CD4-positive, alpha-beta T cell treated with Interleukin-4 for 4 hours (primary cell): ENCODE measurements at regions not wholly inside any gene's neighbourhood (a gene's known extent, or its start where the extent isn't known, plus 50 kb on each side); places are given as distances from the start of the nearest gene placed in this dataset.
"Not testable (repeated sequence)": the region's sequence is repeated elsewhere in the genome, so short reads cannot be mapped to it uniquely, and the experiment has no call there.

Experiments used
- DNase-seq: peaks from one replicate; pipeline ENCODE4 v3.0.0-alpha.2; 2020

GRCh38 chr4:118505491-118505890 is 152.7 kb upstream of the PRSS12 start:
- not testable (repeated sequence) for DNase-seq

- DNase-seq: not testable (repeated sequence)
Observed at GRCh38 chr4:118512870-118513269, 160.1 kb upstream of the PRSS12 start.

GRCh38 chr4:118514332-118514731 is 161.5 kb upstream of the PRSS12 start:
- DNase-seq: not testable (repeated sequence)

GRCh38 chr4:118516107-118516506 is 163.3 kb upstream of the PRSS12 start:
- not testable (repeated sequence) for DNase-seq

DNA sequence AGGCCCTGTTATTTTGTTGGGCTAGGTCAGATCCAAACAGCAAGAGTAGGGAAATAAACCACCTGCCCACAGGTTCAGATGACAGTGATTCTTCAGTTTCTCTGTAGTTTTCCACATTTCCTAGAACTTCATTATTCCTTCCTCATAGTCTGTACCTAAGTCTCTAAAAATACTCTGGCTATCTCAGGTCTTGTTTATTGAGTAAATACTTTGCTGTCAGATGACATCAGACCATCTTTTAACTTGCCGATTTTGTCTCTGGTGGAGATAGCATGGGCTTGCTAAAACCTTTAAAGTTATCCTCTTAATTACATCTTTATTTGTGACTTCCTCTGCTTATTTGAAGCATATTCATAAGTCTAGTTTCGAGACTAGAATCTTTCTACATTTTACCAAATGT is 155.1 kb upstream of the METTL14 start:
- not testable (repeated sequence) for DNase-seq

DNA sequence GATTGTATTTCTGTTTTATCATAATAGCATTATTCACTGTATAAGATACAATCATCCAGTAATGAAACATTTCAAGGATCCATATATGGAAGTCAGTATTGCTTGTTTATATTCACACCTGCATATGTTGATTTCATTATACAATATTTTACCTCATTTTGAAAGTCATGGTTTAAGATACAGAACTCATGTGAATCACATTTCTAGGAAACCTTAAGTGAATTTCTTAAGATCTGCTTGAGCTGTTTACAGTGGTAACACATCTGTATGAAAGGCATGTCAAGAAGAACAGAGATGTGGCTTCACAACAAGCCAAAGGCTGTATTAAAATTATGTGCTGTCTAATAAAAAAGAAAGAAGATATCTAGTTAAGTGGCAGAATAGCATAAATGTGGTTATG is 153.2 kb upstream of the METTL14 start:
- DNase-seq: not testable (repeated sequence)

DNA sequence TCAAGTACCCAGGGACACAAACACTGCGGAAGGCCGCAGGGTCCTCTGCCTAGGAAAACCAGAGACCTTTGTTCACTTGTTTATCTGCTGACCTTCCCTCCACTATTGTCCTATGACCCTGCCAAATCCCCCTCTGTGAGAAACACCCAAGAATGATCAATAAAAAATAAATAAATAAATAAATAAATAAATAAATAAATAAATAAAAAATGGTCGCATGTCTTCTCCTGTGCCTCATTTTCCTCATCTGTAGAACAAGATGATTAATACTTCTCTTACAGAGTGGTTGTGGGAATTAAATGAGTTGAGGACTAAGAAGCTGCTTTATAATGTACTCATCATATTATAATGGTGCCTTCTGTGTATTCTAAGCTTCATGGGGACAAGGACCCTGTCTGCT is 149.4 kb upstream of the METTL14 start:
- DNase-seq: not testable (repeated sequence)

- DNase-seq: not testable (repeated sequence)
Observed at GRCh38 chr4:118539412-118540077, 145.6 kb upstream of the METTL14 start.

DNA sequence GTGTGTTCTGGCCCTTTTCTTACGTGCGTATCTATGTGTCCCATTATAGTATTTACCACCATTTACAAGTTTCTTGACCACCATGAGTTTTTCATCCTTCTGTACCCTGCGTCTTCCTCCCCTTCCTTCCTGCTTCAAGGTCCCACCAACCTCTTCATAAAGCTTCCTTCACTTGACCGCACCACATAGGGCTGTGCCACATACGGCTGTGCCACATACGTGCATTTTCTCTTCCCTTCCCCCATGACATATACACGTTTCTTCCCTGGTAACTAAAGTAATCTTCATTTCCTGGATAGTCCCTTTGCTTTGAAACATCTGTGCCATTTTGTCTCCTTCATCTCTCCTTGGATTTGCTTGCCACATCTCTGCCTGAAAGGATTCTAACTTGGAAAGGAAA is 128.6 kb upstream of the METTL14 start:
- DNase-seq: not testable (repeated sequence)

DNA sequence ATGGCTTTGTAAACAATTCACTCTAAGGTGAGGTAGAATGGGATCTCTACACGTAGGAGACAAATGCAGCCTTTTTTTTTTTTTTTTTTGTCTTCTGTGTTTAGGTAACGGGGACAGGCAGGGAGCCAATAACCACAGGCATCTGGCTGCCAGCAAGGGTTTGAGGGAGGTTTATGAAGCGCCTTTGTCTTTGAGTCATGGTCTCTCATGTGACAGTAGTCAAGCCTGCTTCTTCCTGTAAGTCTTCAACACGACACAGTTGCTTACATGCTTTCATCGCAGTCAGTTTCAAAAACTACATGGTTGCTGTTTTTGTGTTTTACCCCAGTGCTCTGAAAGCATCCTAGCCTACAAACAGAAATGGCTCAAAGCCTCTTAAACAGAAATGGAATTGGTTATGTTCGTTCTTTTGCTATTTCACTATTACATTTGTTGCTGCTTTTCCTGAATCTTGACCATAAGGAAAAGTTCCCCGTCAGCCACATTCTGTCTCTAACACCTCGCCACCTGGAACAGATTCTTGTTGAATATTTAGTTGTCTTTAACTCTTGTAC is 127.8 kb upstream of the METTL14 start:
- no peak for DNase-seq

DNA sequence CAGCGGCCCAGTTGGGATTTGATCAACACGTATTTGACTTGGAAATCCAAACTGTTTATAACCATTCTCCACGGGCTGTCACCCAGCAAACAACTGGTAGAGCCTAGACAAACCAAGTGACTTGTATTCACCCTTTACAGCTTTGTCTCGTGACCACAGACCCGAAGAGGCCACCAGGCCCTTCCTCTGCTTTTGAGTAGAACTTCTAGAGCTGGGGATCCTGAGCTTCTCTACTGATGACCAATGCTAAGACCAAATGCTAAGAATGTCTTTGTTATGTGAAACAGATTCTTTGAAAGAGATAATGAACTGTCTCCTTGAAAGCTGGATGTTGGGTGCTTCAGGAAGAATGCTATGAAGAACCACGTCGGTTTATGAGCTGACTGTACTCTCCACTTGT is 127.0 kb upstream of the METTL14 start:
- not testable (repeated sequence) for DNase-seq

DNA sequence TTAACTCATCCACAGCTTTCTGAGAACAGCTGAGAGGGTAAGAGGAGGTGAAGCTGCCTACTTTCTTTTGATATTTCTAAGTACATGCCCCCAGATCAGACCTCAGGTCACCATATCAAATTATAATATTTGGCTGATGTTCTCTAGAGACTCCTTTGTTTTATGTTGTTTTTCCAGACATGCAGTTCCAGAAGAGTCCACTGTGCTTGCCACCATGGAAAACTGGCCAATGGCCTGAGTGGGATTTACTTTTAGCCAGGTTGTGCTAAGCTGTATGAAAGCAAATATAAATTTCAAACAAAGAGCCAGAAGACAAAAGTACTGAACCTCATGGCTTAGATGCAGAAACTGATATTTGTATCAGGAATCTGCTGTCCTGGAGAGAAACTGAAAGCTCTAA is 123.6 kb upstream of the METTL14 start:
- DNase-seq: not testable (repeated sequence)

DNA sequence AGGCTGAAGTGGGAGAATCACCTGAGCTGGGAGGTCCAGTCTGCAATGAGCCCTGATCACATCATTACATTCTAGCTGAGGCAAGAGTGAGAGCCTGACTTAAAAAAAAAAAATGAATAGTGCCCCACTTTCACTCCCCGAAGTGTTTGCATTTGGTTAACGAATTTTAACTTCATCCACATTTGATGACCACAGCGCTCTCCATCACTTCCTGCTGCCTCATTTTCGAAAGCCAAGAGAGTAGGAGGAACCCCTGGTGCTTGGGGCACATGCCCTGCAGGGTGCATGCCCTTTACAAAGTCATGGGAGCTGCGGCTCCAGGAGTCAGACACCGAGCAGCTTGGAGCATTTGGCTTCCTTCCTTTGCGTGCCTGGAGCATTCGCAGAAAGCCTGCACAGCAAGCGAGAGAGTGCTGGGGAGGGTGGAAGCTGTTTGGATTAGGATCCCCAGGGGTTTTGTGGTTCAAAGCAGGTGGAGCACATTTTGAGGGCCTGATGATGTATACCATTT is 119.1 kb upstream of the METTL14 start:
- not testable (repeated sequence) for DNase-seq

GRCh38 chr4:118572991-118573390 is 112.2 kb upstream of the METTL14 start:
- not testable (repeated sequence) for DNase-seq

- not testable (repeated sequence) for DNase-seq
Observed at GRCh38 chr4:118574251-118574913, 110.8 kb upstream of the METTL14 start.

- DNase-seq: not testable (repeated sequence)
Observed at GRCh38 chr4:118575057-118575456, 110.1 kb upstream of the METTL14 start.

- DNase-seq: not testable (repeated sequence)
Observed at GRCh38 chr4:118575726-118576125, 109.5 kb upstream of the METTL14 start.

- DNase-seq: not testable (repeated sequence)
Observed at GRCh38 chr4:118576709-118577219, 108.4 kb upstream of the METTL14 start.

DNA sequence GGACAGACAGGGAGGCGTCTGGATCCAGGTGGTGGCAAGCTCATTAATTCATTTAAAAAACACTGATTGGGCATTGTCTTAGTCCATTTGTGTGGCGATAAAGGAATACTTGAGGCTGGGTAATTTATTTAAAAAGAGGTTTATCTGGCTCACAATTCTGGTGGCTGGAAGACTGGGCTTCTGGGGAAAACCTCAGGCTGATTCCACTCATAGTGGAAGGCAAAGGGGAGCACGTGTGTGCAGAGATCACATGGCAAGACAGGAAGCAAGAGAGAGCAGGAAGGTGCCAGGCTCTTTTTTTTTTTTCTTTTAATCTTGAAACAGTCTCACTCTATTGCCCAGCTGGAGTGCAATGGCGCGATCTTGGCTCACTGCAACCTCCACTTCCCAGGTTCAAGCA is 100.2 kb upstream of the METTL14 start:
- no peak for DNase-seq

DNA sequence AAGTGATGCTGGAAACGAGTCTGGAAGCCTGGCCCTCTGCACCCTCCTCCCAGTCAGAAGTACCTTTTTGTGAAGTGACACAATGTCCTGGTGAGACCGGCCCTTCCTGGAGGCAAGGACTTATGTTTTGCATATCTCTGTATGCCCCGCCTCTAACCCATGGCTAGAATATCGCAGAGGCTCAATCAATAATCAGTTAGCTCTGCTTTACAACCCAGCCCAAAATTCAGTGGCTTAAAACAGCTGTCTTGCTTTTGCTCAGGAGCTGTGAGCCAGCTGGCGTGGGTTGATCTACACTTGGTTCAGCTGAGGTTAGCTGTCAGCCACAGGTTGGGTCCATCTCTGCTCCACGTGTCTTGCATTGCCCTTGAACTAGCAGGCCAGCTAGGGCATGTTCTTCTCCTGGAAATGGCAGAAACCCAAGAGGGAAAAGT is 98.8 kb upstream of the METTL14 start:
- DNase-seq: no peak

DNA sequence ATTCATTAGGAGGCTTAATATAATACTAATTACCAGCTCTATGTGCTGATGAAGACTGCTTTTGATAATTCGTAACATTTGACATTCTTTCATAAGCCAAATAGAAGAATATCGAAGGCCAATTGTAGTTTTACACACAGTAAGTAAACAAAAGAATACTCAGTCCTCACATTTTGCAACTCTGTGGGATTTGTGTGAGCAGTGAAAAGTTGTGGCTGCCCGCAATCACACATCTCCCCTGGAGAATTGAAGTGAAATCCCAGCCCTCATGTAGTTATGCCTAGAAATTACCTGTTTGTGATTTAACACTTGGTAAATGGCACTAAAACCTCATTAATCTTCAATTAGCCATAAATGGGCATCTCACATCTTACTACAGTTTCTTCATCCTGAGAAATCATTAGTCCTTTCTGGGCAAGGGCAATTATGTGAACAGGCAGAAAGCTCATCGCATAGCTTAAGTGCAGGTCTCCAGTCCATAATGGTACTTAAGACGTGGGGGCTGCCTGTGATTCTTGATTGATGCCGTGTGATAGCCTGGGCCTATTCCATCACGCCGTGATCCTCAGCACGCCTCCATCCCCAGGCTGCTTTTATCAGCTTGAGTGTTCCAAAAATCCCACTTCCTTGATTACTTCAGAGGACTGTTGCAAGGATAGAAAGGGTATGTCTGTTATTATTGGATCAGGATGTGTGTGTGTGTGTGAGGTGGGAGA is 97.9 kb upstream of the METTL14 start:
- no peak for DNase-seq

- no peak for DNase-seq
Observed at GRCh38 chr4:118587946-118588345, 97.2 kb upstream of the METTL14 start.

DNA sequence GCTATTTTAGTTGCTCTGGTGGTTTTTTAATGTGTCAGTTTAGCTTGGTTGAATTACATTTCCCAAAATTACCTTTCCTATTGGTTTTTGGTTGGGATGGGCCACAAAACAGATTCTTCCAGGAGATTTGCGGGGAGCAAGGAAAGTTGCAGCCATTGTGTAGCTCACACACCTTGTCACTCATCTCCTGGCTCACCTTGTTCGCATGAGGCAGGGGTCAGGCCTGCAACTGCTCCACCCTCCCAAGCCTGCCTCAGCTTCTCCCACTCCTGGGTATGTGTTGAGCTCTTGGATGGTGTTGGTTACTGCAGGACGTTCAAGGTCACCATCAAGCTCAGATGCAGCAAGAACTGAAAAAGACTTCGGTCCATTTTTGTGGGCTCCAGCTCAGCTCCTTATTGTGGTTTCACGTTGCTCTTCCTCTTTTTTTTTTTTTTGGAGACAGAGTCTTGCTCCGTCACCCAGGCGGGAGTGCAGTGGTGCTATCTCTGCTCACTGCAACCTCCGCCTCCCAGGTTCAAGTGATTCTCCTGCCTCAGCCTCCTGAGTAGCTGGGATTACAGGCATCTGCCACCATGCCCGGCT is 95.6 kb upstream of the METTL14 start:
- no peak for DNase-seq
